H9 (cell line): ENCODE measurements at regions not wholly inside any gene's neighbourhood (a gene's known extent, or its start where the extent isn't known, plus 50 kb on each side); places are given as distances from the start of the nearest gene placed in this dataset.

Experiments
- DNase-seq: peaks from one replicate; pipeline ENCODE4 v3.0.0-alpha.2; 2017
- H2AFZ ChIP-seq: one replicate; pipeline ENCODE4 v1.6.1; 2013; ENCODE audit warnings: mild to moderate bottlenecking, low read length, control low read depth, moderate library complexity
- H2AK5ac ChIP-seq: 2 replicates; pipeline ENCODE4 v1.6.1; 2013; ENCODE audit warnings: low read length, control low read depth, mixed read lengths; ENCODE audit not compliant: insufficient read length
- H2BK120ac ChIP-seq: one replicate; pipeline ENCODE4 v1.6.1; 2013; ENCODE audit warnings: low read depth, mild to moderate bottlenecking, low read length, control low read depth, inconsistent platforms; ENCODE audit not compliant: poor library complexity, severe bottlenecking
- H2BK12ac ChIP-seq: 2 replicates; pipeline ENCODE4 v1.6.1; 2013; ENCODE audit warnings: low read length, control low read depth, mixed read lengths, low read depth; ENCODE audit not compliant: insufficient read length
- H2BK15ac ChIP-seq: 2 replicates; pipeline ENCODE4 v1.6.1; 2013; ENCODE audit warnings: low read depth, low read length, control low read depth
- H2BK20ac ChIP-seq: one replicate; pipeline ENCODE4 v1.6.1; 2013; ENCODE audit warnings: low read depth, mild to moderate bottlenecking, low read length, control low read depth, inconsistent platforms; ENCODE audit not compliant: poor library complexity, severe bottlenecking
- H2BK5ac ChIP-seq: 2 replicates; pipeline ENCODE4 v1.6.1; 2013; ENCODE audit warnings: low read length, control low read depth, mixed read lengths; ENCODE audit not compliant: insufficient read length
- H3K14ac ChIP-seq: 2 replicates; pipeline ENCODE4 v1.6.1; 2013; ENCODE audit warnings: low read length, control low read depth; ENCODE audit not compliant: insufficient read depth
- H3K18ac ChIP-seq: 2 replicates; pipeline ENCODE4 v1.6.1; 2013; ENCODE audit warnings: low read depth, mild to moderate bottlenecking, mixed read lengths, low read length, control low read depth; ENCODE audit not compliant: insufficient read length
- H3K23ac ChIP-seq: 2 replicates; pipeline ENCODE4 v1.6.1; 2013; ENCODE audit warnings: low read length, control low read depth, mixed read lengths, low read depth; ENCODE audit not compliant: insufficient read length
- H3K23me2 ChIP-seq: 2 replicates; pipeline ENCODE4 v1.6.1; 2013; ENCODE audit warnings: low read depth, mild to moderate bottlenecking, mixed read lengths, low read length, control low read depth; ENCODE audit not compliant: insufficient read length, poor library complexity, severe bottlenecking
- H3K27ac ChIP-seq: 2 replicates; pipeline ENCODE4 v1.5.1; 2013; ENCODE audit warnings: low read length, control low read depth, mixed read lengths, low read depth; ENCODE audit not compliant: insufficient read length
- H3K27me3 ChIP-seq: 2 replicates; pipeline ENCODE4 v1.6.1; 2013; ENCODE audit warnings: low read length, control low read depth, inconsistent platforms; ENCODE audit not compliant: insufficient read depth
- H3K4ac ChIP-seq: 2 replicates; pipeline ENCODE4 v1.6.1; 2013; ENCODE audit warnings: low read depth, mild to moderate bottlenecking, control low read depth, inconsistent platforms, low read length, moderate library complexity
- H3K4me1 ChIP-seq: 2 replicates; pipeline ENCODE4 v1.6.1; 2013; ENCODE audit warnings: low read length, control low read depth, inconsistent platforms; ENCODE audit not compliant: insufficient read depth
- H3K4me2 ChIP-seq: 2 replicates; pipeline ENCODE4 v1.6.1; 2013; ENCODE audit warnings: low read length, control low read depth, mixed read lengths; ENCODE audit not compliant: insufficient read length, insufficient read depth
- H3K56ac ChIP-seq: 2 replicates; pipeline ENCODE4 v1.6.1; 2013; ENCODE audit warnings: low read depth, mild to moderate bottlenecking, mixed read lengths, low read length, control low read depth; ENCODE audit not compliant: insufficient read length
- H3K79me1 ChIP-seq: 2 replicates; pipeline ENCODE4 v1.6.1; 2013; ENCODE audit warnings: low read depth, mild to moderate bottlenecking, moderate library complexity, low read length, control low read depth, inconsistent platforms; ENCODE audit not compliant: insufficient read depth, poor library complexity, severe bottlenecking
- H3K79me2 ChIP-seq: 2 replicates; pipeline ENCODE4 v1.6.1; 2013; ENCODE audit warnings: low read length, control low read depth, inconsistent platforms; ENCODE audit not compliant: insufficient read depth
- H3K9ac ChIP-seq: 2 replicates; pipeline ENCODE4 v1.6.1; 2013; ENCODE audit warnings: low read length, control low read depth, mixed read lengths; ENCODE audit not compliant: insufficient read length; ENCODE audit errors: extremely low read depth
- H3K9me3 ChIP-seq: one replicate; pipeline ENCODE4 v1.6.1; 2013; ENCODE audit warnings: low read depth, low read length, inconsistent platforms; ENCODE audit not compliant: control insufficient read depth
- H3T11ph ChIP-seq: one replicate; pipeline ENCODE4 v1.6.1; 2013; ENCODE audit warnings: mild to moderate bottlenecking, low read length, control low read depth, inconsistent platforms
- H4K20me1 ChIP-seq: one replicate; pipeline ENCODE4 v1.6.1; 2013; ENCODE audit not compliant: control insufficient read depth, insufficient read length, insufficient read depth
- H4K5ac ChIP-seq: 2 replicates; pipeline ENCODE4 v1.6.1; 2013; ENCODE audit warnings: low read depth, mild to moderate bottlenecking, mixed read lengths, low read length, control low read depth; ENCODE audit not compliant: insufficient read length
- H4K8ac ChIP-seq: replicated peaks from 2 replicates; pipeline ENCODE4 v1.6.1; 2013; ENCODE audit warnings: low read length, control low read depth, mixed read lengths, low read depth; ENCODE audit not compliant: insufficient read length
- H4K91ac ChIP-seq: 2 replicates; pipeline ENCODE4 v1.6.1; 2013; ENCODE audit warnings: low read depth, mild to moderate bottlenecking, moderate library complexity, mixed read lengths, low read length, control low read depth; ENCODE audit not compliant: insufficient read length
- H3K27ac Mint-ChIP-seq, 3 experiments: 2 replicates in 2 of 3; 3 replicates in 1 of 3; pipeline ENCODE4 v1.8.0; 2020 to 2021; ENCODE audit warnings: mixed read lengths in 3 of 3, mild to moderate bottlenecking in 1 of 3, moderate library complexity in 1 of 3
- H3K27me3 Mint-ChIP-seq: 2 replicates; pipeline ENCODE4 v1.8.0; 2021; ENCODE audit warnings: low read depth, mild to moderate bottlenecking, moderate library complexity, mixed read lengths
- H3K36me3 Mint-ChIP-seq, 3 experiments: 2 replicates in 2 of 3; 3 replicates in 1 of 3; pipeline ENCODE4 v1.8.0; 2020 to 2021; ENCODE audit warnings: low read depth in 3 of 3, mixed read lengths in 3 of 3; ENCODE audit not compliant: insufficient read depth in 1 of 3
- H3K4me1 Mint-ChIP-seq, 2 experiments: 2 replicates each; pipeline ENCODE4 v1.8.0; 2020; ENCODE audit warnings: mixed read lengths in 2 of 2
- H3K4me3 Mint-ChIP-seq, 2 experiments: 2 replicates in 1 of 2; 3 replicates in 1 of 2; pipeline ENCODE4 v1.8.0; 2020 to 2021; ENCODE audit warnings: mild to moderate bottlenecking in 2 of 2, mixed read lengths in 2 of 2, moderate library complexity in 1 of 2
- H3K9me3 Mint-ChIP-seq, 2 experiments: 2 replicates in 1 of 2; 3 replicates in 1 of 2; pipeline ENCODE4 v1.8.0; 2020; ENCODE audit warnings: mild to moderate bottlenecking in 2 of 2, mixed read lengths in 2 of 2, moderate library complexity in 1 of 2
- CTCF ChIP-seq: fragments of 200-600 bp; sonication (generic); conservative IDR thresholded peaks from 3 replicates; pipeline ENCODE4 v1.8.0; 2021; ENCODE audit warnings: antibody characterized with exemption, mild to moderate bottlenecking
- WGBS: extraction: QIAGEN DNeasy Blood & Tissue Kit; methylation state at CpG from one replicate; pipeline ENCODE4 v1.1.7; 2013; ENCODE audit warnings: missing lambda C conversion rate, low lambda C conversion rate, mixed read lengths; ENCODE audit not compliant: insufficient read length; ENCODE audit errors: extremely low coverage; 5-methylcytosine and 5-hydroxymethylcytosine counted together

GRCh38 chr2:64362562-64363026 is 91.4 kb upstream of the LGALSL start:
- Mint-ChIP-seq H3K27me3 (peaks cover 10% of the 10 kb centered on the region; the same call in 1 of the 2 replicates), H3K27ac (peak overlapping the region in 2 of 3 experiments; percentile 76 to 80; a peak in 2 of 7 replicates), H3K36me3 (no peaks in the 10 kb centered on the region), H3K4me3 (no peak overlapping the region), H3K4me1 (peaks cover 23 to 25% of the 10 kb centered on the region in 2 experiments), H3K9me3 (no peaks in the 10 kb centered on the region)
- no CpG with 5 or more reads among the region's 4 CpGs for WGBS
- Histone ChIP-seq H3K4me2 (no peak overlapping the region), H3K56ac (no peak overlapping the region), H4K91ac (no peak overlapping the region), H3K18ac (no peak overlapping the region), H2AK5ac (no peak overlapping the region), H3K27me3 (no peaks in the 10 kb centered on the region; the same call in 1 of the 2 replicates), H2BK5ac (no peak overlapping the region), H2BK20ac (no peak overlapping the region), H4K20me1 (no peaks in the 10 kb centered on the region), H3K9ac (no peak overlapping the region), H4K5ac (no peak overlapping the region), H2BK15ac (no peak overlapping the region), H2AFZ (no peak overlapping the region), H3K4me1 (peaks cover 10% of the 10 kb centered on the region; the same call in 1 of the 2 replicates), H3K23ac (no peak overlapping the region), H3K4ac (no peak overlapping the region), H3K14ac (no peak overlapping the region), H3K23me2 (no peaks in the 10 kb centered on the region), H2BK120ac (no peak overlapping the region), H3K79me2 (no peaks in the 10 kb centered on the region), H4K8ac (no peak overlapping the region), H3K79me1 (no peaks in the 10 kb centered on the region), H2BK12ac (no peak overlapping the region), H3K9me3 (no peaks in the 10 kb centered on the region), H3K27ac (no peak overlapping the region), H3T11ph (no peak overlapping the region)
- no peak for TF ChIP-seq CTCF
- no peak for DNase-seq
